BE2C (cell line): ENCODE measurements at regions not wholly inside any gene's neighbourhood (a gene's known extent, or its start where the extent isn't known, plus 50 kb on each side); places are given as distances from the start of the nearest gene placed in this dataset.

ENCODE experiments used
- DNase-seq: peaks from one replicate; pipeline ENCODE4 v3.0.0-alpha.2; 2020
- H3K27me3 ChIP-seq: fragments of 250-450 bp; sonication (Bioruptor Pico); 2 replicates; pipeline ENCODE4 v1.5.1; 2020; ENCODE audit warnings: mild to moderate bottlenecking
- H3K36me3 ChIP-seq: fragments of 250-450 bp; sonication (Bioruptor Pico); 2 replicates; pipeline ENCODE4 v1.5.1; 2020; ENCODE audit warnings: mild to moderate bottlenecking
- H3K4me1 ChIP-seq: fragments of 250-450 bp; sonication (Bioruptor Pico); 2 replicates; pipeline ENCODE4 v1.5.1; 2020
- H3K4me3 ChIP-seq: 2 replicates; pipeline ENCODE4 v1.5.1; 2011; ENCODE audit warnings: low read depth, low read length
- H3K9me3 ChIP-seq: fragments of 250-450 bp; sonication (Bioruptor Pico); 2 replicates; pipeline ENCODE4 v1.5.1; 2020
- CTCF ChIP-seq: IDR thresholded peaks from 2 replicates; pipeline ENCODE4 v1.5.1; 2012; ENCODE audit warnings: mild to moderate bottlenecking, low read depth, low read length

- H3K4me3 ChIP-seq = no peak overlapping the region
- no peaks in the 10 kb centered on the region for H3K9me3 ChIP-seq
- no peaks in the 10 kb centered on the region for H3K36me3 ChIP-seq
- H3K27me3 ChIP-seq = no peaks in the 10 kb centered on the region
- no peaks in the 10 kb centered on the region for H3K4me1 ChIP-seq
- TF ChIP-seq CTCF = no peak
- no peak for DNase-seq
These were observed 1221.7 kb upstream of the ZEB2 start for GRCh38 chr2:145741636-145742035.

- no peak for DNase-seq
- TF ChIP-seq CTCF = no peak
- Histone ChIP-seq H3K4me3 (no peak overlapping the region), H3K27me3 (no peaks in the 10 kb centered on the region), H3K9me3 (no peaks in the 10 kb centered on the region), H3K4me1 (no peaks in the 10 kb centered on the region), H3K36me3 (no peaks in the 10 kb centered on the region)
These were observed 1221.3 kb upstream of the ZEB2 start for GRCh38 chr2:145741181-145741580.

GRCh38 chr2:145740302-145740701 lies 1220.4 kb upstream of the ZEB2 start:
- Histone ChIP-seq H3K36me3 (no peaks in the 10 kb centered on the region), H3K9me3 (no peaks in the 10 kb centered on the region), H3K4me1 (no peaks in the 10 kb centered on the region), H3K27me3 (no peaks in the 10 kb centered on the region), H3K4me3 (no peak overlapping the region)
- no peak for TF ChIP-seq CTCF
- no peak for DNase-seq

- TF ChIP-seq CTCF = no peak
- Histone ChIP-seq H3K9me3 (no peaks in the 10 kb centered on the region), H3K4me3 (no peak overlapping the region), H3K36me3 (no peaks in the 10 kb centered on the region), H3K27me3 (no peaks in the 10 kb centered on the region), H3K4me1 (no peaks in the 10 kb centered on the region)
- DNase-seq = no peak
These were observed 1219.8 kb upstream of the ZEB2 start for GRCh38 chr2:145739681-145740080.

- DNase-seq = no peak
These were observed 1217.0 kb upstream of the ZEB2 start for GRCh38 chr2:145736871-145737270.

GRCh38 chr2:145731467-145731866 lies 1211.5 kb upstream of the ZEB2 start:
- no peak overlapping the region for H3K4me3 ChIP-seq
- no peaks in the 10 kb centered on the region for H3K9me3 ChIP-seq
- no peaks in the 10 kb centered on the region for H3K27me3 ChIP-seq
- no peaks in the 10 kb centered on the region for H3K36me3 ChIP-seq
- TF ChIP-seq CTCF = no peak
- DNase-seq = no peak
- H3K4me1 ChIP-seq = no peaks in the 10 kb centered on the region

More at GRCh38 chr2:145736871-145737270, 1217.0 kb upstream of the ZEB2 start:
- H3K9me3 ChIP-seq = no peaks in the 10 kb centered on the region
- no peaks in the 10 kb centered on the region for H3K4me1 ChIP-seq
- no peak for TF ChIP-seq CTCF
- H3K36me3 ChIP-seq = no peaks in the 10 kb centered on the region
- H3K27me3 ChIP-seq = no peaks in the 10 kb centered on the region
- H3K4me3 ChIP-seq = no peak overlapping the region
